ENCODE measurements at regions not wholly inside any gene's neighbourhood (a gene's known extent, or its start where the extent isn't known, plus 50 kb on each side); places are given as distances from the start of the nearest gene placed in this dataset.
"Not testable (repeated sequence)": the region's sequence is repeated elsewhere in the genome, so short reads cannot be mapped to it uniquely, and the experiment has no call there.

- no peak for DNase-seq
Observed at GRCh38 chrX:131831185-131831520, 191.9 kb upstream of the STK26 start.

DNA sequence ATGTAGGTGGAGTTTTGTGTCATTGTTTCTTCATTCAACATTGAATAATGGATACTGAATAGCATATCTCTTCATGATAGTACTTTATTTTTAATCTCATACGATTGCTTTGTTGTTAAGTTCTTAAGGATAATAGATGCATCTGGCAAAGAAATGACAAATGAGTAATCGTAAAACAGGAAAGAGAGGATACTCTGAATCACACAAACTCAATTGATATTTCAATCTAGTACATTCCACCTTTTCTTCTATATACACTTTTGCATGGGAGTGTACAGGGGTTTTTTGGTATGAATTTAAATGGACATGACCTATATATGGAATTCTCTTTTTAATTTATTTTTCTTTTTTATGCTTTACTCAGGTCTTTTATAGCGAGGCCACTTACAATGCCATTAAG lies 186.9 kb upstream of the STK26 start:
- no peak for DNase-seq

DNA sequence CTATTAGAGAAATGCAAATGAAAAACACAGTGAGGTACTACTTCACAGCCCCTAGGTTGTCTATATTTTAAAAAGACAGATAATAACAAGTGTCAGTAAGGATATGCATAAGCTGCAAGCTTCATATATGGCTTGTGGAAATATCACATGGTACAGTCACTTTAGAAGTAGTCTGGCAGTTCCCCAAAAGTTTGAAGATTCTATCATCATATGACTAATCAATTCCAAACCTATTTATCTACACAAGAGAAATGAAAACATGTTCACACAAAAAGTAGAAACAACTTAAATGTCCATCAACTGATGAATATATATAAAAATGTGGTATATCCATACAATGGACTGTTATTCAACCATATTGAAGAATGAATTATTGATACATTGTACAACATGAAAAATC lies 185.8 kb upstream of the STK26 start:
- no peak for DNase-seq

DNA sequence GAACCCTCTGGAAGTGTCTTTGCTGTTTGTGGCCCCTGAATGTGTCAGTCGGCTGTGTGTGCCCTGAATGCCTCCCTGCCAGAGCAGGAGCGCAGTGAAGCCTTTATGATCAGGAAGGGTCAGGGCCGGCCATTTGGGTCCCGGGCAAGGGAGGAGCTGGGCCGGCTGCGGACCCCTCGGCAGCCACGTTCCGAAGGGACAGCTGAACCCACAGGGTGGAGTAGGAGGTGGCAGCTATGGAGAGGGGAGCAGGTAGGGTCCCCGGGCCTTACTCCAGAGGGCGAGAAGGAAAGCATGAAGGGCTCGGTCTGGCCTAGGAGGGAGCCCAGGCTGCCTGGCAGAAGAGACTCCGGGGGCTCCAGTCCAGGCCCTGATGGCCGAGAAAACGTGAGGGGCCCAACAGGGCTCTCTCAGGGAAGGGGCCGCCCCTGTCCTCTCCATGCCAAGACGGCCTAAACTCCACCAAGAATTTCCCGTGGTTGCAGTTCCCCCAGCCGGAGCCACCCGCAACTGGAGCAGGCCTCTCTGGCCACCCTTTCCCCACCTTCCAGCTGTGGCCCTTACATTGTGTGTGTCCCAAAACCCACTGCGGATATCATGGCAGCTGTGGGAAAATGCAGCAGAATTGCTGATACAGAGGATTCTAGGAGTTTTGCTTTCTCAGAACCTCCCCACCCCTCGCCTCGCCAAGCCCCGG lies 182.2 kb upstream of the STK26 start:
- DNase-seq = no peak

GRCh38 chrX:131841496-131842437 lies 181.3 kb upstream of the STK26 start:
- peak; percentile 40 for DNase-seq

DNA sequence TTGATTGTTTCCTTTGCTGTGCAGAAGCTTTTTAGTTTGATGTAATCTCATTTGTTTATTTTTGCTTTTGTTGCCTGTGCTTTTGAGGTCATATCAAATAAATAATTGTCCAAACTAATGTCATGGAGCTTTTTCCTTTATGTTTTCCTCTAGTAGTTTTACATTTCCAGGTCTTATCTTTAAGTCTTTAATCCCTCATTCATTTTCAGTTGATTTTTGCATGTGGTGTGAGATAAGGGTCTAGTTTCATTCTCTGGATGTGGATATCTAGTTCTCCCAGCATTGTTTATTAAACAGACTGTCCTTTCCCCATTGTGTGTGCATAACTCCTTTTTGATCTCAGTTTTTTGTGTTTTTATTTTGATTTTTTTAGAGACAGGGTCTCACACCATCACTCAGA lies 179.1 kb upstream of the STK26 start:
- no peak for DNase-seq

DNA sequence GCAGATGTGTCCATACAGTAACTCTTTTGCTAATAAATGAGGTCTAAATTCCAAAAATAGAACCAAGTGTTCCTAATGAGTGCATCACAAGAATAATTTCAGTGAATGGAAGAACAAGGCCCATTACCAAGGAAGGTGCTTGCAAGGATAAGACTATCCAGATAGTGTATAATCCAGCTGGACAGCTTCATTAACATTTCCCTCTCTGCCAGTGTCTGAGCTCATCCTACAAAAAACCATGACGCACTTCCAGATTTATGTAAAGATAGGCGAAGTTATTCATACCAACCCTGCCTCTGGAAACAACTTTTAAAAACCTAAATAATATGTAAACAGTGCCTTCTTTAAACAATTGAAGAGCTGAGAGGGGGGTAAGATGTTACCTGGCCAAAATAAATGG lies 177.9 kb upstream of the STK26 start:
- no peak for DNase-seq

GRCh38 chrX:131845771-131846170 lies 177.3 kb upstream of the STK26 start:
- DNase-seq = no peak

DNA sequence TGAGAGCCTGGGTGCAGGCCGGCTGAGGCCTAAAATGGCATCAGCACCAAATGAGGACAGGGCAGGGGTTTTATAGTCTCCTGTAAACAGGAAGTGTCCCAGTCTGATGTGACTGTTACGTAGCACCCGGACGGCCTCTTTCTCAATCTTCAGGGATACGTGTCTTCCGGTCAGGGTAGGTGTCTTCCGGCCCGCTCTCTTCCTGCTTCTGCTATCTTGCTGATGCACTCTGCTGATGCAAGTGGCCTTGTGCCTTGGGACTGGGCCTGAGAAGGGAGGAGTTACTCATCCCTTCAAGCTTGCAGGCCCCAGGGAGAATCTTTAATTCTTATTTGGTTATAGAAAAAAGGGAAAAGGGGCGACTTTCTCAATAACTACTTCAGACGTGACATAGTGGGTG lies 172.1 kb upstream of the STK26 start:
- not testable (repeated sequence) for DNase-seq

DNA sequence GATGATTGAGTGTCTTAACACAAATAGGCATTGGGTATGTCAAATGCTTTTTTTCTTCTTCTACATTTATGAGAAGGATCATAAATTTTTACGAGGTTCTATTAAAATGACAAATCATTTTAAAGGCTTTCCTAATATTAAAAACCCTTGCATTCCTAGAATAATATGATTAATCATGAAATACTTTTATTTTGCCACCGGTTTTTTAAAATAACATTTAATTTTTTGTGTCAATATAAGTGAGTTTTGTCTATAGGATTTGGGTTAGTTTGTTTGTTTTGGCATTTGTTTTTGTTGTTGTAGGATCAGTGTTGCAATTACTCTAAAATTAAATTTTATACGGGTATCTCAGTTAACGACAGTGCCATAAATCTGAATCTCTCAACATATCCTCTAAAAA lies 169.7 kb upstream of the STK26 start:
- no peak for DNase-seq

GRCh38 chrX:131854581-131854980 lies 168.5 kb upstream of the STK26 start:
- DNase-seq = peak; percentile 0

- DNase-seq = no peak
Observed at GRCh38 chrX:131861088-131861787, 161.9 kb upstream of the STK26 start.

- no peak for DNase-seq
Observed at GRCh38 chrX:131862321-131862720, 160.8 kb upstream of the STK26 start.

- DNase-seq = no peak
Observed at GRCh38 chrX:131869182-131869581, 153.9 kb upstream of the STK26 start.

DNA sequence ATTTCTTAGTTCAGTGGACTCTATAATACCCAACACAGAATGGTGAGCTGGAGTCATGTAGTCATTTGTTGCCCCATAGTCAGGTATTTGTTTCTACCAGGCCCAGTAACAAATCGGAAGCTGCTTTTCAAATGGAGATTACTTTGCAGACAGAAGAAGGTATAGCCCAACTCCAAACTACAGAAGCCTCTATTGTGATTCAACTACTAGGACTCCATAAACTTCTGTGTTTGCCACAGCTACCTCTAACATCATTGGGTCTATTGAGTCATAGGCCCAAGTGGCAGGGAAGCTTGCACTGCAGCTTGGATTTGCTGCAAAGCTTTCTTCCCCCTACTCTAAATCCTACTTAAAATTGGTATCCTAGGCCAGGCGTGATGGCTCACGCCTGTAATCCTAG lies 148.8 kb upstream of the STK26 start:
- DNase-seq = no peak

DNA sequence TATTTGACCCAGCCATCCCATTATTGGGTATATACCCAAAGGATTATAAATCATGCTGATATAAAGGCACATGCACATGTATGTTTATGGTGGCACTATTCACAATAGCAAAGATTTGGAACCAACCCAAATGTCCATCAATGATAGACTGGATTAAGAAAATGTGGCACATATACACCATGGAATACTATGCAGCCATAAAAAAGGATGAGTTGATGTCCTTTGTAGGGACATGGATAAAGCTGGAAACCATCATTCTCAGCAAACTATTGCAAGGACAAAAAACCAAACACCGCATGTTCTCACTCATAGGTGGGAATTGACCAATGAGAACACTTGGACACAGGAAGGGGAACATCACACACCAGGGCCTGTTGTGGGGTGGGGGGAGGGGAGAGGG lies 147.3 kb upstream of the STK26 start:
- DNase-seq = not testable (repeated sequence)

DNA sequence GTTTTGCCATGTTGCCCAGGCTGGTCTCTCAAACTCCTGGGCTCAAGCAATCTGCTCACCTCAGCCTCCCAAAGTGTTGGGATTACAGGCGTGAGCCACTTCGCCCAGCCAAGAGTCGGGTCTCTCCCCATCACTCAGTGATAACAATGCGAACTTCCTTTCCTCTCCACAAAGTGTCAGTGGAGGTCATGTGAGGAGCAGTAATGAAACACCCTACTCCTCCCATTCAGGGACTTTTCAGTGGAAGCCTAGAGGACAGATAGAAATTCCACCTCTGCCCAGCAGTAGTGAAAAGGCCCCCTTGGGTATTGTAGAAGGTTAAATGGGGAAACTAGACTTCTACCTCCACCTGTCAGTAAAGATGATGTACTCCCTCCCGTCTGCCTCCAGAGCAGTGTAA lies 141.9 kb upstream of the STK26 start:
- DNase-seq = no peak

DNA sequence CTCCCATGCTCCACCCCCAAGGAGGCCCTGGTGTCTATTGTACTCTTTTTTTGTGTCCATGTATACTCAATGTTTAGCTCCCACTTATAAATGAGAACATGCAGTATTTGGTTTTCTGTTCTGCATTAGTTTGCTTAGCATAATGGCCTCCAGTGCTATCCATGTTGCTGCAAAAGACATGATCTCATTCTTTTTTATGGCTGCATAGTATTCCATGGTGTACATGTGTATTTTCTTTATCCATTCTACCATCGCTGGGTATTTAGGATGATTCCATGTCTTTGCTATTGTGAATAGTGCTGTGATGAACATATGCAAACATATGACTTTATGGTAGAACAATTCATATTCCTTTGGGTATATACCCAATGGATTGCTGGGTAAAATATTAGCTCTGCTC lies 138.1 kb upstream of the STK26 start:
- not testable (repeated sequence) for DNase-seq

GRCh38 chrX:131893857-131894256 lies 129.2 kb upstream of the STK26 start:
- DNase-seq = not testable (repeated sequence)

DNA sequence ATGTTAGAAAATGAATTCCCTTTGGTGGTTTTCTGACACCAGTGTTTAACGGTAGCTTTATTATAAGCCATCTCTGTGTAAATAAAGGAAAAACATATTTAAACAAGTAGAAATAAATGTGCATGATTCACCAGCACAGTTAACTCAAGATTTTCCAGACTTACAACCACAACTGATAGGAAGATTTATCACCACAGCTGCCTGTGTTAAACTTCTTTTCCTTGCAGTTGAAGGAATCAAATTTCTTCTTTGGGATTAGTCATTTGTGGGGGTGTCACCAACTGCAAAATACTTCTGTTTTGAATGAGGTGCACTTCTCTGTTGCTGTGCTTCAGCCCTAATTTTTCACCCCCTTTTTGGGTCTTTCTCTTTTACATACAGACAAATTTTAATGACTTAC lies 128.1 kb upstream of the STK26 start:
- DNase-seq = peak; percentile 28

DNA sequence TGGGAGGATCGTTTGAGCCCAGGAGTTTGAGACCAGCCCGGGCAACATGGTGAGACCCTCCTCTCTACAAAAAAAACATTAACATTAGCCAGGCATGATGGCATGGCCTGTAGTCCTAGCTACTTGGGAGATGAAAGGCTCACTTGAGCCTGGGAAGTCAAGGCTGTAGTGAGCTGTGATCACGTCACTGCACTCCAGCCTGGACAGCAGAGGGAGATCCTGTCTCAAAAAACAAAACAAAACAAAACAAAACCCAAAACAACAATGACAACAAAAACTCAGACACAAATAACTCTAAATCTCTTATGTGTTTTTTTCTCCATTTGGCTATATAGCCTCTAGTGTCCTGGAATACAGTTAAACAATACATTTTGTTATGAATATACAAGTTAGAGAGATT lies 127.3 kb upstream of the STK26 start:
- no peak for DNase-seq

DNA sequence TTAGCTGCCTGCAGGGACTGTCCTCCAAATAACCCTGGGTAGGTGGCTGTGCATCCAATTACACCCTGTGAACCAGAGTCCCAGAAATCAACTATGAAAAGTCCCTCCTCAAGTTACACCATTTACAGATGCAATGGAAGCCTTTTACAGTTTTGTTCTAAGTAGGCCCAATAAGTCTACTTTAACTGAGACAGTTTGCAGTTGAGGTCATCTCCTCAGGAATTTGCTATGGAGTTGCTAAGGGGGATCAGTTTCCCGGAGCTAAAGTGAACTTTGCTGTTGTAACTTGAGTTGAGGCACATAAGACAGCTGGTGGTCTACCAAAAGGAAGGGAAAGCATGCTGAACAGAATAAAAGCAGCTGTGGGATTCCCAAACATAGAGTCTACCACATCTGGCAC lies 121.6 kb upstream of the STK26 start:
- no peak for DNase-seq

GRCh38 chrX:131907488-131908314 lies 115.4 kb upstream of the STK26 start:
- DNase-seq = no peak
